ENCODE measurements at regions not wholly inside any gene's neighbourhood (a gene's known extent, or its start where the extent isn't known, plus 50 kb on each side); places are given as distances from the start of the nearest gene placed in this dataset.

GRCh38 chr22:19632668-19633148 lies 81.6 kb upstream of the SEPTIN5 start:
- Histone ChIP-seq H3K27me3 (ENCODE audit: control insufficient read depth, insufficient read depth, low read length) (no peaks in the 10 kb centered on the region), H3K36me3 (ENCODE audit: control insufficient read depth, insufficient read depth, low read length) (no peaks in the 10 kb centered on the region), H3K4me3 (ENCODE audit: low read length) (no peak overlapping the region), H3K4me1 (ENCODE audit: control insufficient read depth, insufficient read depth, low read length) (no peaks in the 10 kb centered on the region), H3K27ac (ENCODE audit: low read length) (no peak overlapping the region), H3K9me3 (ENCODE audit: control insufficient read depth, insufficient read depth, low read length) (no peaks in the 10 kb centered on the region)
- H3K4me1 Mint-ChIP-seq = peaks cover 0 to 5% of the 10 kb centered on the region in 2 donors
- WGBS (ENCODE audit: insufficient coverage) = 87% methylated on average over 17 of the region's 17 CpGs
- DNase-seq = no peak
- intact Hi-C loops (cut with micrococcal nuclease) = loop anchor here (5.0 kb wide), 1 partner anchor 155 kb away; the partner anchor contains the start of genes CDC45 and UFD1
- TF ChIP-seq CTCF (IDR thresholded peaks at IDR 0.05) = no peak
- H3K4me3 Mint-ChIP-seq = no peak overlapping the region
- H3K27ac Mint-ChIP-seq = no peak overlapping the region
- no peaks in the 10 kb centered on the region for H3K36me3 Mint-ChIP-seq
- no peaks in the 10 kb centered on the region for H3K9me3 Mint-ChIP-seq
- ATAC-seq = no peak
- H3K27me3 Mint-ChIP-seq (ENCODE audit: low read depth in 2 of 2) = no peaks in the 10 kb centered on the region

- intact Hi-C loops (cut with micrococcal nuclease) = loop anchor here (5.0 kb wide), 1 partner anchor 157 kb away; the partner anchor contains the start of genes CDC45 and UFD1
- Mint-ChIP-seq H3K27me3 (ENCODE audit: low read depth in 2 of 2) (no peaks in the 10 kb centered on the region), H3K27ac (no peak overlapping the region), H3K36me3 (no peaks in the 10 kb centered on the region), H3K4me3 (no peak overlapping the region), H3K9me3 (no peaks in the 10 kb centered on the region), H3K4me1 (peaks cover 0 to 5% of the 10 kb centered on the region in 2 donors)
- H3K9me3 ChIP-seq (ENCODE audit: control insufficient read depth, insufficient read depth, low read length) = no peaks in the 10 kb centered on the region
- H3K36me3 ChIP-seq (ENCODE audit: control insufficient read depth, insufficient read depth, low read length) = no peaks in the 10 kb centered on the region
- ATAC-seq (no peak), DNase-seq (no peak)
- H3K27me3 ChIP-seq (ENCODE audit: control insufficient read depth, insufficient read depth, low read length) = no peaks in the 10 kb centered on the region
- H3K4me1 ChIP-seq (ENCODE audit: control insufficient read depth, insufficient read depth, low read length) = no peaks in the 10 kb centered on the region
- no peak overlapping the region for H3K4me3 ChIP-seq (ENCODE audit: low read length)
- no peak for TF ChIP-seq CTCF (IDR thresholded peaks at IDR 0.05)
- 91% methylated on average over 23 of the region's 23 CpGs for WGBS (ENCODE audit: insufficient coverage)
- no peak overlapping the region for H3K27ac ChIP-seq (ENCODE audit: low read length)
These were observed 79.9 kb upstream of the SEPTIN5 start for GRCh38 chr22:19634226-19634975.

GRCh38 chr22:19635644-19636043 lies 78.7 kb upstream of the SEPTIN5 start:
- Mint-ChIP-seq H3K9me3 (no peaks in the 10 kb centered on the region), H3K27me3 (ENCODE audit: low read depth in 2 of 2) (peaks cover 0 to 4% of the 10 kb centered on the region in 2 donors), H3K36me3 (no peaks in the 10 kb centered on the region), H3K4me3 (no peak overlapping the region), H3K4me1 (no peaks in the 10 kb centered on the region), H3K27ac (no peak overlapping the region)
- no peaks in the 10 kb centered on the region for H3K36me3 ChIP-seq (ENCODE audit: control insufficient read depth, insufficient read depth, low read length)
- TF ChIP-seq CTCF (IDR thresholded peaks at IDR 0.05) = no peak
- DNase-seq (no peak), ATAC-seq (no peak)
- H3K4me3 ChIP-seq (ENCODE audit: low read length) = no peak overlapping the region
- 80% methylated on average over 3 of the region's 3 CpGs for WGBS (ENCODE audit: insufficient coverage)
- H3K9me3 ChIP-seq (ENCODE audit: control insufficient read depth, insufficient read depth, low read length) = no peaks in the 10 kb centered on the region
- intact Hi-C loops (cut with micrococcal nuclease) = no loop called here
- no peak overlapping the region for H3K27ac ChIP-seq (ENCODE audit: low read length)
- no peaks in the 10 kb centered on the region for H3K4me1 ChIP-seq (ENCODE audit: control insufficient read depth, insufficient read depth, low read length)
- H3K27me3 ChIP-seq (ENCODE audit: control insufficient read depth, insufficient read depth, low read length) = no peaks in the 10 kb centered on the region

All from natural killer cell (primary cell).